Activated CD4-positive, alpha-beta T cell treated with anti-CD3 and anti-CD28 coated beads, Interleukin-2, amount 10 ng/mL, durations not matched to agents 7 days and 5 days (primary cell): ENCODE measurements at regions not wholly inside any gene's neighbourhood (a gene's known extent, or its start where the extent isn't known, plus 50 kb on each side); places are given as distances from the start of the nearest gene placed in this dataset.

ENCODE experiments used
- CTCF ChIA-PET: fragments of 350-600 bp; sonication (Branson Sonifier 250); formaldehyde crosslinking; loops from one replicate; lab custom pipeline; 2021; ENCODE audit warnings: antibody characterized with exemption; lab: Charles Lee
- POLR2A ChIA-PET: fragments of 350-600 bp; sonication (Branson Sonifier 250); formaldehyde crosslinking; loops from one replicate; lab custom pipeline; 2021; ENCODE audit warnings: antibody characterized with exemption; lab: Charles Lee
- DNase-seq: peaks from one replicate; pipeline ENCODE4 v3.0.0-alpha.2; 2020
- H3K27ac Mint-ChIP-seq: one replicate; pipeline ENCODE4 v1.8.0; 2021; ENCODE audit warnings: mild to moderate bottlenecking, moderate library complexity, mixed read lengths
- H3K27me3 Mint-ChIP-seq: one replicate; pipeline ENCODE4 v1.8.0; 2021; ENCODE audit warnings: mixed read lengths
- H3K36me3 Mint-ChIP-seq: one replicate; pipeline ENCODE4 v1.8.0; 2021; ENCODE audit warnings: low read depth, mixed read lengths
- H3K4me1 Mint-ChIP-seq: one replicate; pipeline ENCODE4 v1.8.0; 2021; ENCODE audit warnings: mixed read lengths
- H3K4me3 Mint-ChIP-seq: one replicate; pipeline ENCODE4 v1.8.0; 2021; ENCODE audit warnings: mild to moderate bottlenecking, moderate library complexity, mixed read lengths
- H3K9me3 Mint-ChIP-seq: one replicate; pipeline ENCODE4 v1.8.0; 2021; ENCODE audit warnings: mixed read lengths
- microRNA-seq: library from miRNA; unstranded; fragments of <30 nt; microRNA quantifications from one replicate; pipeline ENCODE4 v1.2.0, GENCODE V29; 2021; ENCODE audit warnings: borderline microRNAs expressed, borderline replicate concordance

GRCh38 chr1:199970125-199970524 is 57.4 kb upstream of the NR5A2 start:
- ChIA-PET CTCF (no interaction called here), POLR2A (no interaction called here)
- H3K27me3 Mint-ChIP-seq, result peaks cover 19% of the 10 kb centered on the region
- DNase-seq, result no peak
- no peaks in the 10 kb centered on the region for H3K9me3 Mint-ChIP-seq
- H3K36me3 Mint-ChIP-seq, result no peaks in the 10 kb centered on the region
- H3K27ac Mint-ChIP-seq, result no peak overlapping the region
- no peak overlapping the region for H3K4me3 Mint-ChIP-seq
- no peaks in the 10 kb centered on the region for H3K4me1 Mint-ChIP-seq

GRCh38 chr1:199976496-199977144 is 50.9 kb upstream of the NR5A2 start:
- Mint-ChIP-seq H3K27ac (no peak overlapping the region), H3K27me3 (peaks cover 18% of the 10 kb centered on the region), H3K9me3 (no peaks in the 10 kb centered on the region), H3K4me1 (no peaks in the 10 kb centered on the region), H3K4me3 (no peak overlapping the region), H3K36me3 (no peaks in the 10 kb centered on the region)
- POLR2A ChIA-PET, result no interaction called here
- DNase-seq, result no peak
- CTCF ChIA-PET, result no interaction called here

Small RNA genes in the stretch of these regions (microRNA-seq; reads per million reads assigned to microRNA genes)
- gene MIR181A1 (2,559 reads per million, percentile 92 among the genes with 10 or more reads in this experiment), gene MIR181B1 (24.7 reads per million, percentile 52 among the genes with 10 or more reads in this experiment)
